OCI-LY3 (cell line): ENCODE measurements at regions not wholly inside any gene's neighbourhood (a gene's known extent, or its start where the extent isn't known, plus 50 kb on each side); places are given as distances from the start of the nearest gene placed in this dataset.

Source experiments
- H2AFZ ChIP-seq: fragments of 200-600, 300-600 bp; shearing (Covaris generic); 2 replicates; pipeline ENCODE4 v1.6.0; 2014; ENCODE audit warnings: antibody characterized with exemption, low read depth, low read length
- H3K27ac ChIP-seq: fragments of 200-600, 300-600 bp; sonication (generic); 2 replicates; pipeline ENCODE4 v1.5.1; 2014; ENCODE audit warnings: mild to moderate bottlenecking, low read length, moderate library complexity, mixed read lengths
- H3K27me3 ChIP-seq: fragments of 200-600, 300-600 bp; sonication (generic); 2 replicates; pipeline ENCODE4 v1.6.1; 2014; ENCODE audit warnings: low read depth, low read length, mixed read lengths
- H3K36me3 ChIP-seq: fragments of 200-600, 300-600 bp; sonication (generic); replicated peaks from 2 replicates; pipeline ENCODE3; 2014; ENCODE audit warnings: low read depth, low read length, mixed read lengths
- H3K4me1 ChIP-seq: fragments of 300-600, 200-600 bp; sonication (generic); 2 replicates; pipeline ENCODE4 v1.6.1; 2014; ENCODE audit warnings: low read length, mixed read lengths
- H3K4me2 ChIP-seq: fragments of 200-600, 300-600 bp; sonication (generic); 2 replicates; pipeline ENCODE4 v1.6.1; 2014; ENCODE audit warnings: low read length, mixed read lengths
- H3K4me3 ChIP-seq: fragments of 300-600, 200-600 bp; sonication (generic); 2 replicates; pipeline ENCODE4 v1.5.1; 2014; ENCODE audit warnings: antibody characterized with exemption, mild to moderate bottlenecking, low read length, moderate library complexity
- H3K79me2 ChIP-seq: fragments of 300-600, 200-600 bp; shearing (Covaris generic); 2 replicates; pipeline ENCODE4 v1.6.1; 2014; ENCODE audit warnings: mild to moderate bottlenecking, low read length, mixed read lengths
- H3K9ac ChIP-seq: fragments of 300-600, 200-600 bp; shearing (Covaris generic); 2 replicates; pipeline ENCODE4 v1.6.0; 2014; ENCODE audit warnings: mild to moderate bottlenecking, low read length, moderate library complexity
- H3K9me3 ChIP-seq: fragments of 200-600, 300-600 bp; shearing (Covaris generic); 2 replicates; pipeline ENCODE4 v1.6.1; 2014; ENCODE audit warnings: low read length, mixed read lengths; ENCODE audit not compliant: insufficient read depth
- H4K20me1 ChIP-seq: fragments of 200-600, 300-600 bp; sonication (generic); 2 replicates; pipeline ENCODE4 v1.6.1; 2016; ENCODE audit warnings: low read length, mixed read lengths; ENCODE audit not compliant: insufficient read depth
- CTCF ChIP-seq: fragments of 200-600, 300-600 bp; sonication (generic); IDR thresholded peaks from 2 replicates; pipeline ENCODE4 v1.5.1; 2014; ENCODE audit warnings: antibody characterized with exemption, low read length, low read depth
- EZH2phosphoT487 ChIP-seq: fragments of 200-600 bp; shearing (Covaris generic); IDR thresholded peaks from 2 replicates; pipeline ENCODE4 v1.6.1; 2018; ENCODE audit warnings: antibody characterized with exemption, mixed run types, low read depth

GRCh38 chr4:60452266-60452665, 747.9 kb upstream of the ADGRL3 start:
- no peaks in the 10 kb centered on the region for H3K79me2 ChIP-seq
- H4K20me1 ChIP-seq: no peaks in the 10 kb centered on the region
- H3K9me3 ChIP-seq: no peaks in the 10 kb centered on the region
- no peak overlapping the region for H3K4me2 ChIP-seq
- H3K27me3 ChIP-seq: no peaks in the 10 kb centered on the region
- H3K36me3 ChIP-seq: no peaks in the 10 kb centered on the region
- TF ChIP-seq EZH2phosphoT487 (no peak), CTCF (no peak)
- H3K4me3 ChIP-seq: no peak overlapping the region
- no peak overlapping the region for H3K27ac ChIP-seq
- H3K9ac ChIP-seq: no peak overlapping the region
- no peak overlapping the region for H2AFZ ChIP-seq
- H3K4me1 ChIP-seq: no peaks in the 10 kb centered on the region

GRCh38 chr4:60455380-60455779, 744.7 kb upstream of the ADGRL3 start:
- Histone ChIP-seq H3K36me3 (no peaks in the 10 kb centered on the region), H2AFZ (no peak overlapping the region), H3K27me3 (no peaks in the 10 kb centered on the region), H3K4me3 (no peak overlapping the region), H3K9ac (no peak overlapping the region), H3K4me1 (no peaks in the 10 kb centered on the region), H4K20me1 (no peaks in the 10 kb centered on the region), H3K79me2 (no peaks in the 10 kb centered on the region), H3K27ac (no peak overlapping the region), H3K9me3 (no peaks in the 10 kb centered on the region), H3K4me2 (no peak overlapping the region)
- no peak for TF ChIP-seq EZH2phosphoT487
- no peak for TF ChIP-seq CTCF

GRCh38 chr4:60461551-60461950, 738.6 kb upstream of the ADGRL3 start:
- Histone ChIP-seq H4K20me1 (no peaks in the 10 kb centered on the region), H3K9me3 (no peaks in the 10 kb centered on the region), H3K4me1 (no peaks in the 10 kb centered on the region), H3K4me2 (no peak overlapping the region), H3K36me3 (no peaks in the 10 kb centered on the region), H3K79me2 (no peaks in the 10 kb centered on the region), H3K27ac (no peak overlapping the region), H3K4me3 (no peak overlapping the region), H2AFZ (no peak overlapping the region), H3K27me3 (no peaks in the 10 kb centered on the region), H3K9ac (no peak overlapping the region)
- TF ChIP-seq EZH2phosphoT487 (no peak), CTCF (no peak)

GRCh38 chr4:60463857-60464502, 736.1 kb upstream of the ADGRL3 start:
- TF ChIP-seq EZH2phosphoT487 (no peak), CTCF (peak; percentile 41)
- Histone ChIP-seq H3K9ac (no peak overlapping the region), H3K4me2 (no peak overlapping the region; the same call in 1 of the 2 replicates), H3K27me3 (no peaks in the 10 kb centered on the region), H3K36me3 (no peaks in the 10 kb centered on the region), H4K20me1 (no peaks in the 10 kb centered on the region), H3K79me2 (no peaks in the 10 kb centered on the region), H3K4me3 (no peak overlapping the region), H2AFZ (peak overlapping the region; percentile 80), H3K27ac (no peak overlapping the region), H3K9me3 (no peaks in the 10 kb centered on the region), H3K4me1 (no peaks in the 10 kb centered on the region)
